ENCODE measurements at regions not wholly inside any gene's neighbourhood (a gene's known extent, or its start where the extent isn't known, plus 50 kb on each side); places are given as distances from the start of the nearest gene placed in this dataset.
A peak's percentile ranks its signal among the peaks of the same experiment; 100 is the strongest.
"Not testable (repeated sequence)": the region's sequence is repeated elsewhere in the genome, so short reads cannot be mapped to it uniquely, and the experiment has no call there.

GRCh38 chr10:29714096-29714874 lies 79.5 kb upstream of the SVIL start:
- peaks cover 6% of the 10 kb centered on the region for H3K4me1 Mint-ChIP-seq
- DNase-seq (ENCODE audit: low spot score in 2 of 2) (no peak), ATAC-seq (peak; percentile 53)
- H3K9me3 Mint-ChIP-seq: peaks cover under 1% of the 10 kb centered on the region
- no peak overlapping the region for H3K4me3 Mint-ChIP-seq
- no peak overlapping the region for H3K27ac Mint-ChIP-seq
- H3K36me3 Mint-ChIP-seq: no peaks in the 10 kb centered on the region

- no peak overlapping the region for H3K4me3 Mint-ChIP-seq
- peaks cover 6% of the 10 kb centered on the region for H3K4me1 Mint-ChIP-seq
- DNase-seq (ENCODE audit: low spot score in 2 of 2) (no peak), ATAC-seq (no peak)
- no peaks in the 10 kb centered on the region for H3K36me3 Mint-ChIP-seq
- H3K27ac Mint-ChIP-seq: no peak overlapping the region
- no peaks in the 10 kb centered on the region for H3K9me3 Mint-ChIP-seq
These were observed 78.7 kb upstream of the SVIL start for GRCh38 chr10:29713450-29713849.

- no peaks in the 10 kb centered on the region for H3K36me3 Mint-ChIP-seq
- no peaks in the 10 kb centered on the region for H3K9me3 Mint-ChIP-seq
- H3K4me1 Mint-ChIP-seq: peaks cover 6% of the 10 kb centered on the region
- DNase-seq (ENCODE audit: low spot score in 2 of 2) (no peak), ATAC-seq (no peak)
- no peak overlapping the region for H3K27ac Mint-ChIP-seq
- H3K4me3 Mint-ChIP-seq: no peak overlapping the region
These were observed 77.3 kb upstream of the SVIL start for GRCh38 chr10:29712108-29712507.

- ATAC-seq (no peak), DNase-seq (ENCODE audit: low spot score in 2 of 2) (no peak)
- Mint-ChIP-seq H3K4me3 (no peak overlapping the region), H3K9me3 (no peaks in the 10 kb centered on the region), H3K27ac (no peak overlapping the region), H3K4me1 (peaks cover 6% of the 10 kb centered on the region), H3K36me3 (no peaks in the 10 kb centered on the region)
These were observed 75.4 kb upstream of the SVIL start for GRCh38 chr10:29710128-29710527.

GRCh38 chr10:29709484-29710002 lies 74.8 kb upstream of the SVIL start:
- Mint-ChIP-seq H3K4me1 (peaks cover 7% of the 10 kb centered on the region), H3K36me3 (no peaks in the 10 kb centered on the region), H3K4me3 (no peak overlapping the region), H3K27ac (no peak overlapping the region), H3K9me3 (no peaks in the 10 kb centered on the region)
- no peak for DNase-seq (ENCODE audit: low spot score in 2 of 2)
- no peak for ATAC-seq

GRCh38 chr10:29703271-29703670 lies 68.5 kb upstream of the SVIL start:
- H3K9me3 Mint-ChIP-seq: no peaks in the 10 kb centered on the region
- H3K36me3 Mint-ChIP-seq: no peaks in the 10 kb centered on the region
- H3K27ac Mint-ChIP-seq: peak overlapping the region; percentile 83
- no peak for DNase-seq (ENCODE audit: low spot score in 2 of 2)
- peak overlapping the region; percentile 50 for H3K4me3 Mint-ChIP-seq
- H3K4me1 Mint-ChIP-seq: peaks cover 30% of the 10 kb centered on the region
- no peak for ATAC-seq

GRCh38 chr10:29702273-29703164 lies 67.7 kb upstream of the SVIL start:
- ATAC-seq: peak; percentile 53
- H3K4me1 Mint-ChIP-seq: peaks cover 30% of the 10 kb centered on the region
- H3K4me3 Mint-ChIP-seq: peak overlapping the region; percentile 50
- peak overlapping the region; percentile 83 for H3K27ac Mint-ChIP-seq
- DNase-seq (ENCODE audit: low spot score in 2 of 2): no peak
- H3K36me3 Mint-ChIP-seq: no peaks in the 10 kb centered on the region
- no peaks in the 10 kb centered on the region for H3K9me3 Mint-ChIP-seq

GRCh38 chr10:29701306-29701705 lies 66.5 kb upstream of the SVIL start:
- Mint-ChIP-seq H3K27ac (no peak overlapping the region), H3K4me3 (no peak overlapping the region)

GRCh38 chr10:29699621-29700020 lies 64.8 kb upstream of the SVIL start:
- Mint-ChIP-seq H3K9me3 (no peaks in the 10 kb centered on the region), H3K27ac (no peak overlapping the region), H3K4me1 (peaks cover 28% of the 10 kb centered on the region), H3K4me3 (no peak overlapping the region), H3K36me3 (no peaks in the 10 kb centered on the region)
- DNase-seq (ENCODE audit: low spot score in 2 of 2) (no peak), ATAC-seq (no peak)

More at GRCh38 chr10:29701306-29701705, 66.5 kb upstream of the SVIL start:
- Mint-ChIP-seq H3K9me3 (no peaks in the 10 kb centered on the region), H3K4me1 (peaks cover 30% of the 10 kb centered on the region), H3K36me3 (no peaks in the 10 kb centered on the region)
- DNase-seq (ENCODE audit: low spot score in 2 of 2): no peak
- no peak for ATAC-seq

GRCh38 chr10:29698773-29699490 lies 64.2 kb upstream of the SVIL start:
- Mint-ChIP-seq H3K4me3 (no peak overlapping the region), H3K27ac (no peak overlapping the region)

GRCh38 chr10:29696581-29696980 lies 61.8 kb upstream of the SVIL start:
- not testable (repeated sequence) for H3K4me3 Mint-ChIP-seq; ATAC-seq; H3K36me3 Mint-ChIP-seq; DNase-seq (ENCODE audit: low spot score in 2 of 2); H3K27ac Mint-ChIP-seq; H3K9me3 Mint-ChIP-seq
- peaks cover 12% of the 10 kb centered on the region for H3K4me1 Mint-ChIP-seq

More at GRCh38 chr10:29698773-29699490, 64.2 kb upstream of the SVIL start:
- ATAC-seq (no peak), DNase-seq (ENCODE audit: low spot score in 2 of 2) (no peak)
- Mint-ChIP-seq H3K36me3 (no peaks in the 10 kb centered on the region), H3K4me1 (peaks cover 21% of the 10 kb centered on the region), H3K9me3 (no peaks in the 10 kb centered on the region)

GRCh38 chr10:29694121-29694520 lies 59.4 kb upstream of the SVIL start:
- H3K4me3 Mint-ChIP-seq: no peak overlapping the region
- peaks cover 10% of the 10 kb centered on the region for H3K4me1 Mint-ChIP-seq
- no peak overlapping the region for H3K27ac Mint-ChIP-seq
- no peak for ATAC-seq
- H3K36me3 Mint-ChIP-seq: no peaks in the 10 kb centered on the region
- H3K9me3 Mint-ChIP-seq: no peaks in the 10 kb centered on the region
- no peak for DNase-seq (ENCODE audit: low spot score in 2 of 2)

GRCh38 chr10:29692121-29692539 lies 57.4 kb upstream of the SVIL start:
- Mint-ChIP-seq H3K27ac (no peak overlapping the region), H3K36me3 (no peaks in the 10 kb centered on the region), H3K4me1 (peaks cover 29% of the 10 kb centered on the region), H3K4me3 (no peak overlapping the region), H3K9me3 (no peaks in the 10 kb centered on the region)
- ATAC-seq (no peak), DNase-seq (ENCODE audit: low spot score in 2 of 2) (no peak)

- Mint-ChIP-seq H3K36me3 (no peaks in the 10 kb centered on the region), H3K4me1 (peaks cover 33% of the 10 kb centered on the region), H3K4me3 (no peak overlapping the region), H3K27ac (no peak overlapping the region), H3K9me3 (no peaks in the 10 kb centered on the region)
- ATAC-seq: no peak
- DNase-seq (ENCODE audit: low spot score in 2 of 2): no peak
These were observed 56.8 kb upstream of the SVIL start for GRCh38 chr10:29691564-29692072.

GRCh38 chr10:29689001-29689400 lies 54.2 kb upstream of the SVIL start:
- Mint-ChIP-seq H3K36me3 (no peaks in the 10 kb centered on the region), H3K4me1 (peaks cover 36% of the 10 kb centered on the region), H3K9me3 (no peaks in the 10 kb centered on the region), H3K4me3 (peak overlapping the region; percentile 51), H3K27ac (no peak overlapping the region)
- ATAC-seq (peak; percentile 99), DNase-seq (ENCODE audit: low spot score in 2 of 2) (no peak)
